Fibroblast of lung (primary cell): ENCODE measurements at regions not wholly inside any gene's neighbourhood (a gene's known extent, or its start where the extent isn't known, plus 50 kb on each side); places are given as distances from the start of the nearest gene placed in this dataset.

ENCODE experiments used
- DNase-seq, 2 donors: peaks; one replicate each; pipeline versions ENCODE4 v3.0.0 to v3.0.0-alpha.2; 2010; ENCODE audit warnings: low read depth in 2 of 2
- H2AFZ ChIP-seq: 2 replicates; pipeline ENCODE4 v1.5.1; 2012; ENCODE audit warnings: low read length, control low read depth, inconsistent platforms
- H3K27ac ChIP-seq: 2 replicates; pipeline ENCODE4 v1.5.1; 2011; ENCODE audit warnings: low read length, control low read depth; ENCODE audit not compliant: insufficient read depth
- H3K27me3 ChIP-seq: 2 replicates; pipeline ENCODE4 v1.5.1; 2011; ENCODE audit warnings: mild to moderate bottlenecking, low read length; ENCODE audit not compliant: control insufficient read depth, insufficient read depth
- H3K36me3 ChIP-seq: 2 replicates; pipeline ENCODE4 v1.5.1; 2011; ENCODE audit warnings: low read length; ENCODE audit not compliant: control insufficient read depth, insufficient read depth
- H3K4me1 ChIP-seq: 2 replicates; pipeline ENCODE4 v1.5.1; 2011; ENCODE audit warnings: low read length; ENCODE audit not compliant: control insufficient read depth, insufficient read depth; ENCODE audit errors: extremely low read depth
- H3K4me2 ChIP-seq: 2 replicates; pipeline ENCODE4 v1.5.1; 2011; ENCODE audit warnings: low read length, control low read depth; ENCODE audit not compliant: insufficient read depth; ENCODE audit errors: extremely low read depth
- H3K4me3 ChIP-seq, 4 experiments: fragments of 200-600 bp in 1 of 4; sonication (generic) in 1 of 4; replicated peaks in 1 of 4; 2 replicates each; pipeline ENCODE4 v1.5.1; 2011 to 2016; ENCODE audit warnings: low read length in 4 of 4, low read depth in 3 of 4, mild to moderate bottlenecking in 3 of 4, control low read depth in 2 of 4, inconsistent platforms in 1 of 4, mixed read lengths in 1 of 4; ENCODE audit not compliant: insufficient read depth in 1 of 4; ENCODE audit errors: control extremely low read depth in 1 of 4
- H3K79me2 ChIP-seq: 2 replicates; pipeline ENCODE4 v1.5.1; 2012; ENCODE audit warnings: mild to moderate bottlenecking, low read length, inconsistent platforms; ENCODE audit not compliant: control insufficient read depth, insufficient read depth
- H3K9ac ChIP-seq: 2 replicates; pipeline ENCODE4 v1.5.1; 2011; ENCODE audit warnings: mild to moderate bottlenecking, low read length, control low read depth; ENCODE audit not compliant: insufficient read depth
- H3K9me3 ChIP-seq: 2 replicates; pipeline ENCODE4 v1.5.1; 2012; ENCODE audit warnings: low read depth, low read length; ENCODE audit not compliant: control insufficient read depth, insufficient read depth
- H4K20me1 ChIP-seq: 2 replicates; pipeline ENCODE4 v1.5.1; 2011; ENCODE audit warnings: low read length; ENCODE audit not compliant: control insufficient read depth, insufficient read depth; ENCODE audit errors: extremely low read depth
- CTCF ChIP-seq, 2 donors: IDR thresholded peaks in 1 of 2; conservative IDR thresholded peaks in 1 of 2; 1 replicate in 1 of 2; 2 replicates in 1 of 2; pipeline ENCODE4 v1.5.1; 2011 to 2012; ENCODE audit warnings: low read length in 2 of 2, control low read depth in 1 of 2, inconsistent platforms in 1 of 2, low read depth in 1 of 2, mild to moderate bottlenecking in 1 of 2
- EZH2 ChIP-seq: IDR thresholded peaks from 2 replicates; pipeline ENCODE4 v1.5.1; 2012; ENCODE audit warnings: low read length, control low read depth, mild to moderate bottlenecking; ENCODE audit errors: missing control alignments

GRCh38 chr2:33903701-33904100, 304.6 kb upstream of the FAM98A start:
- Histone ChIP-seq H3K9me3 (no peaks in the 10 kb centered on the region), H3K36me3 (no peaks in the 10 kb centered on the region), H3K4me2 (no peak overlapping the region), H3K4me3 (no peak overlapping the region), H4K20me1 (no peaks in the 10 kb centered on the region), H3K9ac (no peak overlapping the region), H2AFZ (no peak overlapping the region), H3K79me2 (no peaks in the 10 kb centered on the region), H3K4me1 (no peaks in the 10 kb centered on the region), H3K27me3 (no peaks in the 10 kb centered on the region), H3K27ac (no peak overlapping the region)
- no peak for TF ChIP-seq EZH2
- no peak for TF ChIP-seq CTCF (conservative IDR thresholded peaks at IDR 0.05 in 1 of 2, IDR thresholded peaks at IDR 0.05 in 1 of 2; ENCODE audit: low read depth in 1 of 2, low read length in 2 of 2)
- DNase-seq: no peak

GRCh38 chr2:33903215-33903614, 304.1 kb upstream of the FAM98A start:
- Histone ChIP-seq H3K27ac (no peak overlapping the region), H3K27me3 (no peaks in the 10 kb centered on the region), H3K4me1 (no peaks in the 10 kb centered on the region), H3K4me2 (no peak overlapping the region), H3K9me3 (no peaks in the 10 kb centered on the region), H3K9ac (no peak overlapping the region), H2AFZ (no peak overlapping the region), H3K36me3 (no peaks in the 10 kb centered on the region), H4K20me1 (no peaks in the 10 kb centered on the region), H3K79me2 (no peaks in the 10 kb centered on the region), H3K4me3 (no peak overlapping the region)
- no peak for TF ChIP-seq EZH2
- no peak for TF ChIP-seq CTCF (conservative IDR thresholded peaks at IDR 0.05 in 1 of 2, IDR thresholded peaks at IDR 0.05 in 1 of 2; ENCODE audit: low read depth in 1 of 2, low read length in 2 of 2)
- DNase-seq: no peak

GRCh38 chr2:33900610-33901009, 301.5 kb upstream of the FAM98A start:
- Histone ChIP-seq H3K4me3 (no peak overlapping the region), H3K79me2 (no peaks in the 10 kb centered on the region), H2AFZ (no peak overlapping the region), H4K20me1 (no peaks in the 10 kb centered on the region), H3K4me2 (no peak overlapping the region), H3K9me3 (no peaks in the 10 kb centered on the region), H3K27ac (no peak overlapping the region), H3K4me1 (no peaks in the 10 kb centered on the region), H3K9ac (no peak overlapping the region), H3K27me3 (no peaks in the 10 kb centered on the region), H3K36me3 (no peaks in the 10 kb centered on the region)
- no peak for DNase-seq
- no peak for TF ChIP-seq CTCF (conservative IDR thresholded peaks at IDR 0.05 in 1 of 2, IDR thresholded peaks at IDR 0.05 in 1 of 2; ENCODE audit: low read depth in 1 of 2, low read length in 2 of 2)
- TF ChIP-seq EZH2: no peak
